GM12891 (cell line): ENCODE measurements at regions not wholly inside any gene's neighbourhood (a gene's known extent, or its start where the extent isn't known, plus 50 kb on each side); places are given as distances from the start of the nearest gene placed in this dataset.

ENCODE experiments used
- PAX5 ChIP-seq: IDR thresholded peaks from 2 replicates; pipeline ENCODE4 v1.6.1; 2011; ENCODE audit warnings: low read length, moderate library complexity, mild to moderate bottlenecking; ENCODE audit not compliant: insufficient read depth, severe bottlenecking
- POLR2A ChIP-seq: IDR thresholded peaks from 2 replicates; pipeline ENCODE4 v1.6.1; 2011; ENCODE audit warnings: low read depth, low read length, control low read depth
- POLR2AphosphoS5 ChIP-seq: IDR thresholded peaks from 2 replicates; pipeline ENCODE4 v1.6.1; 2011; ENCODE audit warnings: low read depth, low read length, control low read depth
- SPI1 ChIP-seq: IDR thresholded peaks from 2 replicates; pipeline ENCODE4 v1.6.1; 2011; ENCODE audit warnings: low read depth, low read length, control low read depth
- TAF1 ChIP-seq: IDR thresholded peaks from 2 replicates; pipeline ENCODE4 v1.6.1; 2011; ENCODE audit warnings: low read depth, low read length, control low read depth

GRCh38 chr7:55642266-55642665, 70.0 kb upstream of the VOPP1 start:
- TF ChIP-seq POLR2A (no peak), TAF1 (no peak), POLR2AphosphoS5 (no peak), PAX5 (no peak), SPI1 (no peak)
